ENCODE measurements at regions not wholly inside any gene's neighbourhood (a gene's known extent, or its start where the extent isn't known, plus 50 kb on each side); places are given as distances from the start of the nearest gene placed in this dataset.

GRCh38 chr6:120357447-120357846, 976.8 kb downstream of the TBC1D32 start:
- Histone ChIP-seq H4K20me1 (replicated peaks; ENCODE audit: insufficient read depth) (no peaks in the 10 kb centered on the region), H3K79me2 (replicated peaks; ENCODE audit: insufficient read depth) (no peaks in the 10 kb centered on the region), H3F3A (replicated peaks; ENCODE audit: low read depth) (no peaks in the 10 kb centered on the region), H3K36me3 (ENCODE audit: insufficient read depth) (no peaks in the 10 kb centered on the region), H2AFZ (peak overlapping the region; percentile 43; the same call in 1 of the 2 replicates), H3K4me3 (no peak overlapping the region), H3K4me1 (ENCODE audit: insufficient read depth) (peaks cover 12% of the 10 kb centered on the region; the same call in 1 of the 2 replicates), H3K27me3 (ENCODE audit: insufficient read depth) (no peaks in the 10 kb centered on the region), H3K4me2 (no peak overlapping the region), H3K9me2 (ENCODE audit: insufficient read depth) (peaks cover 7% of the 10 kb centered on the region), H3K27ac (ENCODE audit: low read depth) (no peak overlapping the region)
- Mint-ChIP-seq H3K4me1 (peaks cover 8% of the 10 kb centered on the region), H3K9me3 (peaks cover 45% of the 10 kb centered on the region), H3K27me3 (ENCODE audit: insufficient read depth, low read depth, poor library complexity) (peaks cover 3% of the 10 kb centered on the region), H3K36me3 (ENCODE audit: low read depth) (peaks cover 46% of the 10 kb centered on the region), H3K27ac (no peak overlapping the region), H3K4me3 (no peak overlapping the region)
- no peak for ATAC-seq
- TF ChIP-seq EZH2 (IDR thresholded peaks at IDR 0.05; ENCODE audit: low read depth, unreplicated experiment) (no peak), CTCF (conservative IDR thresholded peaks at IDR 0.05; ENCODE audit: low read depth in 2 of 2) (no peak), NANOG (IDR thresholded peaks at IDR 0.05; ENCODE audit: borderline replicate concordance) (no peak), CREB1 (CRISPR knock-in tag; IDR thresholded peaks at IDR 0.05; ENCODE audit: low read depth) (no peak), POLR2AphosphoS5 (IDR thresholded peaks at IDR 0.05; ENCODE audit: low read depth) (no peak), ZNF331 (CRISPR knock-in tag; IDR thresholded peaks at IDR 0.05; ENCODE audit: low read depth) (no peak), ZNF114 (CRISPR knock-in tag; IDR thresholded peaks at IDR 0.05) (no peak), REST (IDR thresholded peaks at IDR 0.05; ENCODE audit: unreplicated experiment) (no peak), ETS1 (IDR thresholded peaks at IDR 0.05) (no peak), JUNB (IDR thresholded peaks at IDR 0.05; ENCODE audit: unreplicated experiment) (no peak), STAT1 (IDR thresholded peaks at IDR 0.05; ENCODE audit: unreplicated experiment) (no peak)
- no peak for DNase-seq (ENCODE audit: low spot score)
